Stimulated activated CD8-positive, alpha-beta memory T cell treated with anti-CD3 and anti-CD28 coated beads, Interleukin-4, amount 100 ng/mL, for 1 hour (primary cell): ENCODE measurements at regions not wholly inside any gene's neighbourhood (a gene's known extent, or its start where the extent isn't known, plus 50 kb on each side); places are given as distances from the start of the nearest gene placed in this dataset.
"Not testable (repeated sequence)": the region's sequence is repeated elsewhere in the genome, so short reads cannot be mapped to it uniquely, and the experiment has no call there.

ENCODE experiments used
- DNase-seq, 2 donors: peaks; one replicate each; pipeline ENCODE4 v3.0.0-alpha.2; 2020; ENCODE audit warnings: low read depth in 2 of 2, low spot score in 1 of 2

- no peak for DNase-seq
These were observed 1748.4 kb upstream of the CELF4 start for GRCh38 chr18:39313992-39314391.

- DNase-seq: no peak
These were observed 1745.6 kb upstream of the CELF4 start for GRCh38 chr18:39311111-39311712.

GRCh38 chr18:39308931-39309521 is 1743.4 kb upstream of the CELF4 start:
- not testable (repeated sequence) for DNase-seq

GRCh38 chr18:39305766-39306165 is 1740.2 kb upstream of the CELF4 start:
- no peak for DNase-seq

- DNase-seq: no peak
These were observed 1736.9 kb upstream of the CELF4 start for GRCh38 chr18:39302481-39302880.

- no peak for DNase-seq
These were observed 1733.6 kb upstream of the CELF4 start for GRCh38 chr18:39299152-39299551.

GRCh38 chr18:39297225-39297624 is 1731.6 kb upstream of the CELF4 start:
- DNase-seq: no peak

- no peak for DNase-seq
These were observed 1730.8 kb upstream of the CELF4 start for GRCh38 chr18:39296293-39296888.

GRCh38 chr18:39276764-39277163 is 1711.2 kb upstream of the CELF4 start:
- DNase-seq: no peak

GRCh38 chr18:39274535-39274934 is 1708.9 kb upstream of the CELF4 start:
- DNase-seq: no peak

- no peak for DNase-seq
These were observed 1706.6 kb upstream of the CELF4 start for GRCh38 chr18:39272230-39272629.

- no peak for DNase-seq
These were observed 1706.1 kb upstream of the CELF4 start for GRCh38 chr18:39271654-39272053.

GRCh38 chr18:39260565-39260964 is 1695.0 kb upstream of the CELF4 start:
- DNase-seq: no peak

GRCh38 chr18:39259736-39260135 is 1694.1 kb upstream of the CELF4 start:
- no peak for DNase-seq

- no peak for DNase-seq
These were observed 1678.6 kb upstream of the CELF4 start for GRCh38 chr18:39244242-39244641.

GRCh38 chr18:39241534-39241933 is 1675.9 kb upstream of the CELF4 start:
- DNase-seq: no peak

- DNase-seq: no peak
These were observed 1673.5 kb upstream of the CELF4 start for GRCh38 chr18:39238981-39239660.

GRCh38 chr18:39235118-39235719 is 1669.6 kb upstream of the CELF4 start:
- DNase-seq: no peak

GRCh38 chr18:39232937-39233336 is 1667.3 kb upstream of the CELF4 start:
- DNase-seq: no peak

- DNase-seq: no peak
These were observed 1666.9 kb upstream of the CELF4 start for GRCh38 chr18:39232490-39232889.

- DNase-seq: no peak
These were observed 1664.6 kb upstream of the CELF4 start for GRCh38 chr18:39230086-39230803.
